Left lung (tissue), 4 donors: ENCODE measurements at regions not wholly inside any gene's neighbourhood (a gene's known extent, or its start where the extent isn't known, plus 50 kb on each side); places are given as distances from the start of the nearest gene placed in this dataset.
A peak's percentile ranks its signal among the peaks of the same experiment; 100 is the strongest.

Experiments
- ATAC-seq: fragments of 200-7000 bp; cut with Tn5 transposase; one replicate; pipeline ENCODE4 v1.9.1; 2020; ENCODE audit warnings: moderate library complexity
- DNase-seq, 4 donors: peaks; one replicate each; pipeline ENCODE4 v3.0.0-alpha.2; 2013 to 2020
- H3K27ac ChIP-seq, 2 donors: fragments of 200-600 bp; sonication (generic) in 1 of 2; one replicate each; pipeline versions ENCODE4 v1.5.0 to v1.8.0; 2020 to 2021
- H3K27me3 ChIP-seq, 2 donors: fragments of 200-600 bp; sonication (generic) in 1 of 2; one replicate each; pipeline versions ENCODE4 v1.5.0 to v1.8.0; 2020 to 2021
- H3K36me3 ChIP-seq, 2 donors: fragments of 200-600 bp; sonication (generic) in 1 of 2; one replicate each; pipeline versions ENCODE4 v1.5.0 to v1.8.0; 2020 to 2021
- H3K4me1 ChIP-seq, 2 donors: fragments of 200-600 bp; one replicate each; pipeline ENCODE4 v1.8.0; 2021
- H3K4me3 ChIP-seq, 2 donors: fragments of 200-600 bp; sonication (generic) in 1 of 2; one replicate each; pipeline versions ENCODE4 v1.5.0 to v1.8.0; 2020 to 2021; ENCODE audit warnings: mild to moderate bottlenecking in 1 of 2
- H3K9me3 ChIP-seq, 2 donors: fragments of 200-600 bp; sonication (generic) in 1 of 2; one replicate each; pipeline versions ENCODE4 v1.5.0 to v1.8.0; 2020 to 2021
- intact Hi-C, 2 donors: fragments of 100-400 bp; cut with DNase I; formaldehyde crosslinking; loops; one replicate each; pipeline versions ENCODE4 v1.11.2 to v1.14.2; 2022
- TF ChIP-seq, protein P1 (sequence below), 2 donors: fragments of 200-600 bp; sonication (generic) in 1 of 2; IDR thresholded peaks; one replicate each; pipeline versions ENCODE4 v1.5.0 to v1.8.0; 2021; ENCODE audit warnings: antibody characterized with exemption in 2 of 2
- donor health status: DM: no; HTN: yes; CAD: no.
- donor health status: DM: no; HTN: no; CAD: no.

DNA sequence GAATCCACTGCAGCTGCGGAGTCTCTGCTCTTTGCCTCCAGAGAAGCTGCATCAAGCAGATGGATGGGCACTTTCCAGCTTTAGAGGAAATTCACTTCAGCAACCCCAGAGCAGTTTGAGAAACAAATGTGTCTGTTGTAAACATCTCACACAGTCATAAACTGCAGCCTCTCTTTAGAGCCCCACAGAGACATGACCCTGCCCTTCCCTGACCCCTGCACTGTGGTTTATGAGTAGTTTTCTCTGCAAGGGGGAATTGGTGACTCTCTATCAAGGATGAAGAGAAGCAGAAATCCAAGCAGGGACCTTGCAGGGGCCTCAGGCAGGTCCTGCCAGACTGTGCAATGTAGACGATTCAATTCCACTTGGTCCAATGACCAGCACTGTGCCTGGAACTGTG lies 160.2 kb downstream of the SH2D4B start:
- ATAC-seq (no peak), DNase-seq (no peak)
- TF ChIP-seq, protein P1, sequence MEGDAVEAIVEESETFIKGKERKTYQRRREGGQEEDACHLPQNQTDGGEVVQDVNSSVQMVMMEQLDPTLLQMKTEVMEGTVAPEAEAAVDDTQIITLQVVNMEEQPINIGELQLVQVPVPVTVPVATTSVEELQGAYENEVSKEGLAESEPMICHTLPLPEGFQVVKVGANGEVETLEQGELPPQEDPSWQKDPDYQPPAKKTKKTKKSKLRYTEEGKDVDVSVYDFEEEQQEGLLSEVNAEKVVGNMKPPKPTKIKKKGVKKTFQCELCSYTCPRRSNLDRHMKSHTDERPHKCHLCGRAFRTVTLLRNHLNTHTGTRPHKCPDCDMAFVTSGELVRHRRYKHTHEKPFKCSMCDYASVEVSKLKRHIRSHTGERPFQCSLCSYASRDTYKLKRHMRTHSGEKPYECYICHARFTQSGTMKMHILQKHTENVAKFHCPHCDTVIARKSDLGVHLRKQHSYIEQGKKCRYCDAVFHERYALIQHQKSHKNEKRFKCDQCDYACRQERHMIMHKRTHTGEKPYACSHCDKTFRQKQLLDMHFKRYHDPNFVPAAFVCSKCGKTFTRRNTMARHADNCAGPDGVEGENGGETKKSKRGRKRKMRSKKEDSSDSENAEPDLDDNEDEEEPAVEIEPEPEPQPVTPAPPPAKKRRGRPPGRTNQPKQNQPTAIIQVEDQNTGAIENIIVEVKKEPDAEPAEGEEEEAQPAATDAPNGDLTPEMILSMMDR (IDR thresholded peaks at IDR 0.05) = no peak
- intact Hi-C loops = no loop called here
- Histone ChIP-seq H3K4me3 (no peak overlapping the region), H3K4me1 (no peaks in the 10 kb centered on the region), H3K27me3 (no peaks in the 10 kb centered on the region), H3K9me3 (no peaks in the 10 kb centered on the region), H3K27ac (no peak overlapping the region), H3K36me3 (no peaks in the 10 kb centered on the region)

DNA sequence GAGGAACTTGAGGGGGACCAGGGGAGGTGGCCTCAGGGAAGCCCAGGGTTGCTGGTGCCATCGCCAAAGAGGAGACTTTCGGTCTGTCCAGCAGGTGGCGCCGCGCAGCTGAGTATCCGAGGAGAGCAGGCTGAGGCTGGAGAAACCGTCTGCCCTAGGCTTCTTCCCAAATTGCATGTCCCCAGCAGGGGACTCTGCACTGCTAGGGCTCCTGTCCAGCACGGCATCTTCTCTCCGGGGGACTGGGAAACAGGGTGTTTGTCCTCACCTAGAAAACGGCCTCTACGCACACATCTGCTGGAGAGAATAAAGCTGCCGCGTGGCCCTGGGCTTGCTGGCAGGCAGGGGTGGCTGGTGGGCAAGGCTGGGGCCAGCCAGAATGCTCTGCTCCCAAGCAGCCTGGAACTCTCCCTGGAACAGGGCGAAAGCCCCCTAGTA lies 161.9 kb downstream of the SH2D4B start:
- Histone ChIP-seq H3K27me3 (no peaks in the 10 kb centered on the region), H3K4me3 (no peak overlapping the region), H3K27ac (no peak overlapping the region), H3K4me1 (no peaks in the 10 kb centered on the region), H3K9me3 (no peaks in the 10 kb centered on the region), H3K36me3 (no peaks in the 10 kb centered on the region)
- peak; percentile 95 for ATAC-seq
- intact Hi-C loops = no loop called here
- DNase-seq = peak; percentile 53 to 96 (median 80)
- TF ChIP-seq, protein P1 (IDR thresholded peaks at IDR 0.05) = peak; percentile 73 to 84

DNA sequence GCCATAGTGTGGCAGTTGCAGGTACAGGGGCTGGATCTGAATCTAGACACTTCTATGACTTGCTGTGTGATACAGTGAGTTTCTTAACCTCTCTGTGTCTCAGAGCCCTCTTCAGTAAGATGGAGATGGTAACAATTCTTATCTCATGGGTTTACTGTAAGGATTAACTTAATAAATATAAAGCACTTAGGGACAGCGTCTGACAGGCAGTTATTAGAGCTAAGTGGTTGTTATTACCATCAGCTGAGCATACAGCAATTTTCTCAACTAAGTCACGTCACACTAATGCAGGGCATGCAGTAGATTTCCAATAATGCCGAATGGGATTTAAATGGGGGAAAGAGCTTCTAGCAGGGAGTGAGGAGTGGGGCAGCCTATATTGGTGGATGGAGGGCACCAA lies 162.6 kb downstream of the SH2D4B start:
- ATAC-seq = no peak
- intact Hi-C loops = no loop called here
- no peaks in the 10 kb centered on the region for H3K4me1 ChIP-seq
- H3K27ac ChIP-seq = no peak overlapping the region
- H3K27me3 ChIP-seq = no peaks in the 10 kb centered on the region
- DNase-seq = no peak
- no peaks in the 10 kb centered on the region for H3K9me3 ChIP-seq
- TF ChIP-seq, protein P1 (IDR thresholded peaks at IDR 0.05) = no peak
- no peak overlapping the region for H3K4me3 ChIP-seq
- no peaks in the 10 kb centered on the region for H3K36me3 ChIP-seq

DNA sequence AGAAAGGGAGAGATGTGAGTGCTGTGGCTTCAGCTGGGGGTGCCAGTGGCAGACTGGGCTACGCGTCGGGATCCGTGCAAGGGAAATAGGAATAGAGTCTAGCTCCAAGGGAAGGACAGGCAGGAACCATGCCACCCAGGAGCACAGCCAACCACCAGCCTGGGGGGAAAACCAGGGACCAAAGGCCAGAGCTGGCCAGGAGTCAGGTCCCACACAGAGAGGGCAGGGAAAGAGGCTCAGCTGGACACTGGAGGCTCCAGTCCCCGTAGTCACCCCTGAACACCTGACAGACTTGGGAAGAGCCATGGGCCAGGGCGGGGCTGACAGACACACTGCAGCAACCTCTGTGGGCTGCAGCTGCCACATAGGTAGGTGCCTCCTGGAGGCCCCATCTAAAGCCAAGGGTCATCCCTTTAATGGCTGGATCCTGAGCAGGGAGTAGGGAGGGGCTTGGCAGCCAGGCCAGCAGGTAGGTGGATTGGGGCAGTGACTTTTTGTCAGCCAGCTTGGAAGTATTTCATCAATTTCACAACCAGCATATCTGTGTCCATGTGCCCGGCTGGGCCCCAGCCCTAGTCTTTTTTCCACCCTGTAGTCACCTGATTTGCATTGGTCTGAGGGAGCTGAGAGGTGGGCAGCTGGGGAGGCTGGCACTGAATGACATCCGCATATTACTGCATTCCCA lies 163.2 kb downstream of the SH2D4B start:
- DNase-seq (no peak), ATAC-seq (no peak)
- Histone ChIP-seq H3K4me3 (no peak overlapping the region), H3K4me1 (no peaks in the 10 kb centered on the region), H3K27ac (no peak overlapping the region), H3K9me3 (no peaks in the 10 kb centered on the region), H3K36me3 (no peaks in the 10 kb centered on the region), H3K27me3 (no peaks in the 10 kb centered on the region)
- TF ChIP-seq, protein P1 (IDR thresholded peaks at IDR 0.05) = no peak
- intact Hi-C loops = no loop called here

DNA sequence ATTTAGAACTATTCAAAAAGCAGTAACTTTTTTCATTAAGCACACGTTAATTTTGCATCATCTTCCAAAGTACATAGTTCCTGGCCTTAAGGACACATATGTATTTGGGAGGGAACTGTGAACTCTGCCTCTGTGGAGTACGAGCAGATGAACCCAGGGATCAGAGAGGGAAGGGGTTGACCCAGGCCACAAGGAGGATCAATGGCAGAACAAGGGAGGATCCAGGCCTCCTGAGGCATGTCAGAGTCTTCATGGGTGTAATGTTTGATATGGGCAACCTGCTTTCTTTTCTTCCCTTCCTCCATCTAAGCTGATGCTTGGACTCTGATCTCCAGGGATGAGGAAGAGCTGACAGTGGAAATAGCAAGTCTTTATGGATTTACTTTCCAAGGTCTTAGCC lies 164.0 kb downstream of the SH2D4B start:
- TF ChIP-seq, protein P1 (IDR thresholded peaks at IDR 0.05) = no peak
- ATAC-seq = no peak

More for the DNA sequence above, 164.0 kb downstream of the SH2D4B start:
- intact Hi-C loops = no loop called here
- DNase-seq = no peak
- H3K27ac ChIP-seq = no peak overlapping the region
- H3K4me3 ChIP-seq = no peak overlapping the region
- no peaks in the 10 kb centered on the region for H3K4me1 ChIP-seq
- H3K27me3 ChIP-seq = no peaks in the 10 kb centered on the region
- H3K36me3 ChIP-seq = no peaks in the 10 kb centered on the region
- no peaks in the 10 kb centered on the region for H3K9me3 ChIP-seq
